GM18907 (cell line): ENCODE measurements at regions not wholly inside any gene's neighbourhood (a gene's known extent, or its start where the extent isn't known, plus 50 kb on each side); places are given as distances from the start of the nearest gene placed in this dataset.
"Not testable (repeated sequence)": the region's sequence is repeated elsewhere in the genome, so short reads cannot be mapped to it uniquely, and the experiment has no call there.

ENCODE experiments used
- ATAC-seq: cut with Tn5 transposase; IDR thresholded peaks from one replicate; pipeline ENCODE4 v1.9.1; 2021; ENCODE audit warnings: mild to moderate bottlenecking, moderate library complexity; ENCODE audit not compliant: unreplicated experiment

DNA sequence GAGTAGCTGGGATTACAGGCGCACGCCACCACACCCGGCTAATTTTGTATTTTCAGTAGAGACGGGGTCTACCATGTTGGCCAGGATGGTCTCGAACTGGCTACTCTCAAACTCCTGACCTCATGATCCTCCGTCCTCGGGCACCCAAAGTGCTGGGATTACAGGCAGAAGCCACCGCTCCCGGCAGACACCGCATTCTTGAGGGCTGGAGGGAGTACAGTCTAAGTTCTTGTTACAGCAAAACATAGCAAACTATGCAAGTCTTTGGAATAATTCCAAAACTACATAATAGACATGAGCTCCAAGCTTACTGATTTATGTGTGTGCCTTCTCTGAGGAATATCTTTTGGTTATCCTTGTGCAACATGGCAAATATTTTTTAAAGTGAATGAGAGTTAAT is 299.1 kb upstream of the ZNF658 start:
- ATAC-seq, result not testable (repeated sequence)

DNA sequence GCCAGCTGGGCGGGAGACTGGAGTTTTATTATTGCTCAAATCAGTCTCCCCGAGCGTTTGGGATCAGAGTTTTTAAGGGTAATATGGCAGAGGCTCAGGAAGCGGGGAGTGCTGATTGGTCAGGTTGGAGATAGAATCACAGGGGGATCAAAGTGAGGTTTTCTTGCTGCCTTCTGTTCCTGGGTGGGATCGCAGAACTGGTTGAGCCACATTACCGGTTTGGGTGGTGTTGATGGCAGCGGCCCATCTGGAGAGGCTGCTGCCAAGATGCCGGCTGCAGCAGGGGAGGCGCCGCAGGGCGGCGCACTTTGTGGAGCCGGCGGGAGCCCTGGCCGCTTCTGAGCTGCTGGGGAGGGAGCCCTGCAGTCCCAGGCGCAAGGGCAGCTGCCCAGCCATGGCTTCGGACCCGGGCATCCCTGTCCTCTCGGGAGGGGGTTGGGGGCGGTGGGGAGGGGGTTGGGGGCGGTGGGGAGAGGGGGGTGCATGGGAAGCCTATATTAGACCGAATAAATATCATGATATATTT is 268.9 kb upstream of the ZNF658 start:
- ATAC-seq, result not testable (repeated sequence)

DNA sequence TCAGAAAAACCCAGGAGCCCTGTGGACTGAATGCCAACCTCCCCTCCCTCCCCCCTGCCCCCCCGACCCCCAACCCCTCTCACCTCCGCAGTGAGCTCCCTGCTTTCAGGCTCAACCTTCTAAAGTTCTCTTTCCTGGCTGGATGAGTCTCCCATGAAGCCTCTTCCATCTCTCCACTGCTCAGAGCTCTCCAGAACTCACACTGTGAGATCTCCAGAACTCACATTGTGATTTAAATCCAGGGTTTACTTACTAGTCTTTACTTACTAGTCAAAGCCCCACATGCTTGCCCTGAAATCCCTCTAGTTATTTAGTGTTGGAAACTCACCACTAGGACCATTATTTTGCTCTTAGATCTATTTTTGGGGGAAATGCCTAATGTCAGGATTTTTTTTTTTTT is 252.8 kb upstream of the ZNF658 start:
- not testable (repeated sequence) for ATAC-seq

DNA sequence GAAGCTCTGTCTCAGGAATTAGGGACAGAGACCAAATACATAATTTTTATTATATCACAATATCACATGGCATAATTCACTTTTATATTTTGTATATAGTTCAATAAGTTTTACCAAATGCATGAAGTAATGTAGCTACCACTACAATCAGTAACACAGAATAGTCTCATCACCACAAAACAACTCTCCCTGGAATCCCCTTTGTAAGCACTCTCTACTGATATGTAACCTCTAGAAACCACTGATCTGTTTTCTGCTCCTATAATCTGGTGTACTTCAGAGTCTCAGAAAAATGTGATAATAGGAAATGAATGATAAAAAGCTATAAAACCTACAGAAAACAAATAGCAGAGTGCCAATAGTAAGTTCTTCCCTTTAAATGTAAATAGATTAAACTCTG is 210.3 kb upstream of the ZNF658 start:
- ATAC-seq, result peak; percentile 71

DNA sequence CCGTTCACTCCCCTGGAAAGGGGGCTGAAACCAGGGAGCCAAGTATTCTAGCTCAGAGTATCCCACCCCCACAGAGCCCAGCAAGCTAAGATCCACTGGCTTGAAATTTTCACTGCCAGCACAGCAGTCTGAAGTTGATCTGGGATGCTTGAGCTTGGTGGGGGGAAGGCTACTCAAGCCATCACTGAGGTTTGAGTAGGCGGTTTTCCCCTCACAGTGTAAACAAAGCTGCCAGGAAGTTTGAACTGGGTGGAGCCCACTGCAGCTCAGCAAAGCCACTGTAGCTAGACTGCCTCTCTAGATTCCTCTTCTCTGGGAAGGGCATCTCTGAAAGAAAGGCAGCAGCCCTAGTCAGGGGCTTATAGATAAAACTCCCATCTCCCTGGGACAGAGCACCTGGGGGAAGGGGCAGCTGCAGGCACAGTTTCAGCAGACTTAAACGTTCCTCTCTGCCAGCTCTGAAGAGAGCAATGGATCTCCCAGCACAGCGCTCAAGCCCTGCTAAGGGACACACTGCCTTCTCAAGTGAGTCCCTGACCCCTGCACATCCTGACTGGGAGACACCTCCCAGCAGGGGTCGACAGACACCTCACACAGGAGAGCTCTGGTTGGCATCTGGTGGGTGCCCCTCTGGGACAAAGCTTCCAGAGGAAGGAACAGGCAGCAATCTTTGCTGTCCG is 204.8 kb upstream of the ZNF658 start:
- peak; percentile 86 for ATAC-seq

DNA sequence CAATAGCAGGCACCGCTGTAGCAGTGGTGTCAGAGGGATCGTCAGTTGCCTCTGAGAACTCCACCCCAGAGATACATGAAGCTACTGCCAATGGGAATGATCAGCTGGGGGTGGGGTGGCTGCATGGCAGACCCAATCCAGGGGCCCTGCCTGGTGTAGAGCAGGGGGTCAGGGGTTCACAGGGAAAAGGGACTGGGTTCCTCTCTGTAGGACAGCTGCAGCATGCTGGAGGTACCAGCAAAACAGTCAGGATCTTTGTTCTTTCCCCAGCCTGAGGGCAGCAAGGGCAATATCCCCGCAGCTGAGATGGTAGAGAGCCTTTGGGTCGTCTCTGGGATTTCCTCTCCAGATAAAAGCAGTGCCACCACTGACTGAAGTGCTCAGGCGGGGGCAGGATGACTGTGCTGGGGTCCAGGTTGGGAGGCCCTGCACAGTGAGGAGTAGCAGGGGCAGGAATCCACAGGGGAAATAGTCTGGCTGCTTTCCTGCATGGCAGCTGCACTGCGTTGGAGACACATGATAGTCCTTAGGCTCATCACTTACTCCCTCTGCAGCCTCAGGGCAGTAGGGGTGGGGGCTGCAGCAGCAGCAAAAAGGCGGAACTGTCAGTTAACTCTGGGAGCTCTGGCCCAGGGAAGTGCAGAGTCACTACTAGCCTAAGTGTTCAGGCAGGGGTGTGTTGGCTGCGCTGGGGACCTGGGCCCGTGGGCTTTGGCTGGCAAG is 203.0 kb upstream of the ZNF658 start:
- not testable (repeated sequence) for ATAC-seq

DNA sequence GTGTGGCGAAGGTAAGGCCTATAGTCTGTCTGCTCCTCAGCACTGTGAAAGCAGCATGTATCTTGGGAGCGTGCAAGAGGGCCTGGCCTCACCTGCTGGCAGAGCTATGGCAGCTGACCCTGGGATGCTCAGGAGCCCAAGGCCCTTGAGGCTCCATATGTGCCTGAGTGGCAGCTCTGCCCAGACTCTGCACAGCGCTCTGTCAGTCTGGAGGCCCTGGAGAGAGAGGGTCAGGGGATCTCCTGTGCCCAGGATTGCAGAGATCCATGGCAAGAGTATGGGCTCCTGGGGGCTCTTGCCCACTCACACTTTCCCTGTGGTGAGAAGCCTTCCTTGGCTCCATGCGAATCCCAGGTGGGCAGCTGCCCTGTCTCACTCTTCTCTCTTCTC is 202.5 kb upstream of the ZNF658 start:
- not testable (repeated sequence) for ATAC-seq

DNA sequence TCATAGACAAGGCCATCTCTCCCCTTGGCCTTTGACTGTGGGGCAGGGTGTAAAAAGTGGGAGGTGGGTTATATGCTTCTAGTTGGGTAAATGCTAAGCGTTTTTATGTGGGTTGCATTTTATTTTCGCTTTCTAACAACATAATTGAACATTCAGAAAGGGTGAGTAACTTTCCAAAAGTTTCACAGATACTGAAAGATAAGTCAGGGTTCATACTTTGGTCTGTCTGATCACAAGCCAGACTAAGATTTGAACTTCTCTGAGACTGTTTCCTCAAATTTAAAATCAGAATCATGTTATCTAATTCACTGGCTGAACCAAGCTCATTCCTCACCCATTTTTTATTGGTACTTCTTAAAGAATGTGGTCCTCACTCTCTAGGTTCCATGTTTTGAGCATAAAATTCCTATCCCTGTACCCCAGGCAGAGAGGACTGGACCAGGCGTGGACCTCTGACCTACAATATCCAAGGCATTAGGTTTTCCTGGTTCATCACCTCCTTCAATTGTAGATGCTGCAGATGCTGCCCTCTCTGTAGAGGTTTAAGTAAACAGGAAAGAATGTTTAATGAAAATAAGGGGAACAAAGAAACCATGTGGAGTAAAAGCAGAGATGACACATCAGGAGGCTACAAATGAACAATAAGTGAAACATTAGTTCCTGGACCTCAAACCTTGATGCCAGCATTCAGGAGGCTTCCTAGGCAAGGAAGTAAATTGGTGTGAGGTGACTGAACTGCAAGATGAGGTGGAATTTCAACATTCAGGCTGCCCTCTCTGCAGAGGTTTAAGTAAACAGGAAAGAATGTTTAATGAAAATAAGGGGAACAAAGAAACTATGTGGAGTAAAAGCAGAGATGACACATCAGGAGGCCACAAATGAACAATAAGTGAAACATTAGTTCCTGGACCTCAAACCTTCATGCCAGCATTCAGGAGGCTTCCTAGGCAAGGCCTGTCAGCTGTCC is 198.8 kb upstream of the ZNF658 start:
- peak; percentile 53 for ATAC-seq

DNA sequence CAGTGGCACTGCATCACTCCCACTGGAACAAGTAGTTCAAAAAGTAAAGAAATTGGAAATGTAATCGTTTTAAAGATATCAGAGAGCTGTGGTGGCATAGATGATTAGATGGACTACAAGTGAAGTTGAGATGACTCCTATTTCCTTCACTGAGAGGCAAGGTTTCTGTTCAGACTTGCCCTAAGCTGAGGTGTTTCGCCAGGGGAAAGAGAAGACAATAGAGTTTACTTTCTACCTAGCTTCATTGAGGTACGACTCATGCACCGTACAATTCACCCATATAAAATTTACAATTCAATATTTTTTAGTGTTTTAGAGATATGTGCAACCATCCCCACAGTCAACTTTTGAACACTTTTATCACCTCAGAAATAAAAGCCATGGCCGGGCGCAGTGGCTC is 189.0 kb upstream of the ZNF658 start:
- not testable (repeated sequence) for ATAC-seq

DNA sequence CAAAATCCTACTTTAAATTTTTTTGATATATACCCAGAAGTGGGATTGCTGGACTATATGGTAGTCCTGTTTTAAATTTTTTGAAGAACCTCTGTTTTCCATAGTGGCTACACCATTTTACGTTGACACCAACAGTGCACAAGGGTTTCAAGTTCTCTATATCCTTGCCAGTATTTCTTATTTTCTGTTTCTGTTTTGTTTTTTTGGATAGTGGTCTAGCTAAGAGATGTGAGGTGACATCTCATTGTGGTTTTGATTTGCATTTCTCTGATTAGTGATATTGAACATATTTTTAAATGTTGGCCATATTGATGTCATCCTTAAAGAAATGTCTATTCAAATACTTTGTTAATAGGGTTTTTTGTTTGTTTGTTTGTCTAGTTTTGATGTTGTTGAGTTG is 187.7 kb upstream of the ZNF658 start:
- ATAC-seq, result peak; percentile 80

DNA sequence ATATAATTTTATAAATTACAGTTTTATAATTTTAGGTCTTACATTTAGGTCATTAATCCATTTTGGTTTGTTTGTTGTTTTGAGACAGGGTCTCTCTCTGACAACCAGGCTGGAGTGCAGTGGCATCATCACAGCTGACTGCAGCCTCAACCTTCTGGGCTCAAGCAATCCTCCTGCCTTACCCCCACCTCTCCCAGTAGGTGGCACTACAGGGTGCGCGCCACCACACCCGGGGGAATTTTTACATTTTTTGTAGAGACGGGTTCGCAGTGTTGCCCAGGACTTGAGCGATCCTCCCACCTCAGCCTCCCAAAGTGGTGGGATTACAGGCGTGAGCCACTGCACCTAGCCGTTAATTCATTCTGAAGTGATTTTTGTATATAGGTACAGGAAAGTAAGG is 187.0 kb upstream of the ZNF658 start:
- not testable (repeated sequence) for ATAC-seq

DNA sequence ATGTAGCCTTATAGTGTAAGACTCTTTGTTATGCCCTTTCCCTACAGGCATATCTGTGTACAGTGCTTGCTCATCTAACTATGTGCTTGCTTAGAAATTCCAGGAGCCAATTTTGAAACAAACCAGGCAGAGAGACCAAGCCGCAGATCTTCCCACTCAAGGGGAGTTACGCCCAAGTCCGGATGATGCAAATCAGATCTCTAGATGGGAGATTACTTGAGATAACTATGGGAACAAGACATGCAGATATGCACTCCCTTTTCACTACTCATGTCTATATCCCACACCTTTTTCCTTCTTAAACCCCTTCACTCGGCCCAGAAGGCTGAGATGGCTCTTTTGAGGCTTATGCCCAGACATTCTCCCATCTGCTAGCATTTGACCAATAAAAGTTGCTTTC is 179.7 kb upstream of the ZNF658 start:
- ATAC-seq, result not testable (repeated sequence)

DNA sequence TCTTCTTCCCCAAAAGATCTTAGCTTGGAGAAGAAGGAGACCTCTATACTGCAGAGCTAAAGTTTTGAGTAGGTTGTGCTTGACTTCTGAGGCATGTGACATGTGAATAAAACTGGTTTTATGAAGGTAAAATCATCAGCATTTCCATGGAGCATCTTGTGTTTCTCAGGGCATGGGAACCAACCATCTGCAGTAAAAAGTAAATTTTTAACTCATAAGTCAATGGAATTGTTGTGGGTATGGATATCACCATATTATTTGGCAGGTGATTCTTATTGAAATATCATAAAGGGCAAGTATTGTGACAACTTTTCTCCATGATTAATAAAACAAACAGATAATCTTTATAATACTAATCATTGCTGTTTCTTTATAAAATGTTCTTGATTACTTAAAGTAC is 173.0 kb upstream of the ZNF658 start:
- not testable (repeated sequence) for ATAC-seq

DNA sequence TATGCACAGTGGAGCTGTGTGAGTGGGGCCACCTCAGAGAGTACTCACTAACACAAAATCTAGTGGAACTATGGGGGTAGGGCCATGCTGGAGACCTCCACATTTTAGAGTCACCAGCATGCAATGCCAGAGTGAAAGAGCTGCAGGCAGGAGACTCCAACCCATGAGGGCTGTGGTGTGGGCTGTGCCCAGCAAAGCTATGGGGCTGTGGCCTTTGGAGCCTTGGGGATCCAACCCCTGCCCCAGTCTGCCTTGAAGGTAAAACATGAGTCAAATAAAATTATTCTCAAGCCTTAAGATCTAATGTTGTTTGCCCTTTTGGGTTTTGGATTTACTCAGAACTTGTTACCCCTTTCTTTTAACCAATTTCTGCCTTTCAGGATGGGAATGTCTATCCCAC is 163.8 kb upstream of the ZNF658 start:
- not testable (repeated sequence) for ATAC-seq

DNA sequence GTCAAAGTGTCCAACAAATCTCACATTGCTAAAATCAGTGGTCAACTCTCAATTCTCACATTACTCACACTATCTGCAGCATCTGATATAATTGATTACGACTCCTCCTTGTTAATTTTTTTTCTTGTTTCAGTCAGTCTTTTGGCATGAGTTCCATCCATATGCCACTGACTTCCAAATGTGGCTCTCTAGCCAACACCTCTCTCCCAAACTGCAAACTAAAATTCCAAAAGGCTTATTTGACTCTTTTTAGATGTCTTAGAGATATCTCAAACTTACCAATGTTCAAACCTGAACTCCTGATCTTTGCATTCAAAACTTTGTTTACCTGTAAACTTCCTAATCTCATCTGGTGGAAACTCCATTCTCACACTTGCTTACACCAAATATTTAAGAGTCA is 162.1 kb upstream of the ZNF658 start:
- not testable (repeated sequence) for ATAC-seq

DNA sequence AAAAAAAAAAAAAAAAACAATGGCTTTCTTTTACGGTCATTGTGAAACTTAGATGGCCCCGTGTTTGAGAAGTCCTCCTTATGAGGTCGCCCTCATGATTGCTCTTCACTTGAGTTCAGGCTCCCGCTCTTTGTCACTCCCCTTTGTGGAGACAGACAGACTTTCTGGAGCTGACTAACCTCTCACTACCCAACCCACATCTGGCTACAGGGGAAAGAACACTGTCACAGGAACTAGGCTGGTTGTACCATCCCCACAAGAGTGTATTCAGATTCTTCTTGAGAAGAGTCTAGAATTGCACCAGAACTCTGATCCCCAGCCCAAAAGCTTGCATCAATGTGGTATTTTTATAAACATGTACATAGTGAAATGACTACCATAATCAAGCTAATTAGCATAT is 160.4 kb upstream of the ZNF658 start:
- ATAC-seq, result not testable (repeated sequence)

DNA sequence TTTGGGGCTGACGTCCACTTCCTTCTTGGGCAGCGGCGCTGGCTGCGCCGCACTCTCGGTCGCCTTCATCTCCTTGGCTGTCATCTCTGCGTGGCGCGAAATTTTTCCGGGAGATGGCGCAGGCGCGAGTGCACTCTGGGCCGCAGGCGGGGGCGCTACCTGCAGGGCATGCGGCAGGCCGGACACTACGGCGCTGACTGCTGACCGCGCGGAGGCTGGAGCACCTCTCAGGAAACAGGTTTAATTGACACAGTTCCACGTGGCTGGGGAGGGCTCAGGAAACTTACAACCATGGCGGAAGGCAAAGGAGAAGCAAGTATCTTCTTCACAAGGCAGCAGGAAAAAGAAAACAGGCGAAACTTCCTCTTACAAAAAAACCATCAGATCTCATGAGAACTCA is 154.7 kb upstream of the ZNF658 start:
- ATAC-seq, result not testable (repeated sequence)

DNA sequence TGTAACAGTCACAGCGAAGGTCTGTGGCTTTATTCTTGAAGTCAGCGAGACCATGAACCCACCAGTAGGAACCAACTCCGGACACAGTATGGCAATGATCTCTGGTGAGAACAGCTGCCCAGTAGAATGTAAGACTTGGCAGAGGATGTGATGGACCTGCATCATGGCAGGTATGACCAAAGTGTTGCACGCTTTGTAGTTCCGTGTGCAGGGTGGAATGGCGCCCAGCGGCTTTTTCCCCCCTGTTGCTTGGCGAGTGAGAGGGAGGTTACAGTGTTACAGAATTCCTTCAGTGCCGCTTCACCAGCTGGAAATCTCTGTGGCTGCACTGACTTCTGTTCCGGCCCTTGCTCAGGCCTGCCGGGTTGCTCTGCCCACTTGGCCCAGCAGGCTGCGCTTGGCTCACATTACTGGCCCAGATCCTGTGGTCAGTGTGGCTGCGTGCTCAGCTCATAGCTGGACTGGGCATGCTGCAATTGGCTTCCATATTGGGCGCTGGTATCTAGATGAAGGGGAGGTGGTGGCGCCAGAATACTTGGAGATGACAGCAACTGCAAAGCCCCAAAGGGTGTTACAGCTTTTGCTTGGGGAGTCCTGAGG is 148.1 kb upstream of the ZNF658 start:
- ATAC-seq, result not testable (repeated sequence)

DNA sequence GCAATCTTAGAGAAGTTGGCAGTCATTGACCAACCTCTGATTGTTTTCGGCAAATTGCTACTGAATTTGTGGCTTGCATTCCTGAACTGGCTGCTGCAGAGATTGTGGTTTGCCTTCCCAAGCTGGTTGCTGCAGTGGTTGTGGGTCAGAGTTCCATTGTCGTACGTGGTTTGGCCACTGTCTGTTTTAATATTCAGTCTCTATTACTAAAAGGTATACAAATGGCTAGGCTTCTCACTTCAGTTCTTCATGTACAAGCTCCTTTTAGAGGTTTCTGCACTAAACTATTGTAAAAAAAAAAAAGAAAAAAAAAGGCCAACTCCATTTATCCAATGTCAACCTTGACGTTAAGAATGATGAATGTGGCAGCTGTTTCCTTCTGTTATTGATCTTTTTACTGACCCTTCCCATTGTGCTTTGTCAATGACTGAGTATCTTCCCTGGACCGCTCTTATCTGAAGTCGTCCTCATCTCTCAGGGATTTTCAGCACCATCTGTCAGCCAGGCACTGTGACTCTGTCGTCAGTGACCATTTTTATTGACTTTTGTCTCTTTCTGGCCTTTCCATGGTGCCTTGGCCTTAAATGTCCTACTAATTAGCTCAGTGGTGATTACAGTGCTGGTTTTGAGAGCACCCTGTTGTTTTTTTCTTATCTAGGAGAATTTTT is 140.6 kb upstream of the ZNF658 start:
- not testable (repeated sequence) for ATAC-seq
